DMS 273 (cell line): ENCODE measurements at regions not wholly inside any gene's neighbourhood (a gene's known extent, or its start where the extent isn't known, plus 50 kb on each side); places are given as distances from the start of the nearest gene placed in this dataset.

Source experiments
- DNase-seq: peaks from one replicate; lab custom pipeline; 2025; ENCODE audit not compliant: unreplicated experiment; lab: John Stamatoyannopoulos, UW

GRCh38 chr6:42512579-42512978 lies 51.2 kb upstream of the UBR2 start:
- peak; percentile 17 for DNase-seq

- DNase-seq = no peak
These were observed 51.9 kb upstream of the UBR2 start for GRCh38 chr6:42511803-42512422.

- no peak for DNase-seq
These were observed 53.0 kb upstream of the UBR2 start for GRCh38 chr6:42510795-42511194.

- no peak for DNase-seq
These were observed 54.1 kb upstream of the UBR2 start for GRCh38 chr6:42509765-42510164.

GRCh38 chr6:42509256-42509655 lies 54.6 kb upstream of the UBR2 start:
- DNase-seq = no peak

GRCh38 chr6:42507901-42508300 lies 55.9 kb upstream of the UBR2 start:
- DNase-seq = no peak

- no peak for DNase-seq
These were observed 55.5 kb upstream of the TRERF1 start for GRCh38 chr6:42507195-42507594.

- no peak for DNase-seq
These were observed 54.3 kb upstream of the TRERF1 start for GRCh38 chr6:42506070-42506469.

- DNase-seq = no peak
These were observed 53.6 kb upstream of the TRERF1 start for GRCh38 chr6:42505385-42505718.

GRCh38 chr6:42503894-42504293 lies 52.2 kb upstream of the TRERF1 start:
- DNase-seq = no peak

- no peak for DNase-seq
These were observed 51.3 kb upstream of the TRERF1 start for GRCh38 chr6:42502990-42503389.

GRCh38 chr6:42502127-42502526 lies 50.4 kb upstream of the TRERF1 start:
- no peak for DNase-seq
